GM20000 (cell line): ENCODE measurements at regions not wholly inside any gene's neighbourhood (a gene's known extent, or its start where the extent isn't known, plus 50 kb on each side); places are given as distances from the start of the nearest gene placed in this dataset.

ENCODE experiments used
- DNase-seq: peaks from one replicate; pipeline ENCODE4 v3.0.0; 2012; ENCODE audit warnings: low spot score
- CTCF ChIP-seq: IDR thresholded peaks from 2 replicates; pipeline ENCODE4 v1.5.1; 2012; ENCODE audit warnings: mild to moderate bottlenecking, control low read depth; ENCODE audit errors: extremely low read depth, missing control alignments

- no peak for DNase-seq
- no peak for TF ChIP-seq CTCF
Observed at GRCh38 chr11:130780437-130780836, 135.8 kb downstream of the SNX19 start.

GRCh38 chr11:130781931-130782330 lies 134.3 kb downstream of the SNX19 start:
- no peak for TF ChIP-seq CTCF
- DNase-seq: no peak

GRCh38 chr11:130782361-130783222 lies 133.7 kb downstream of the SNX19 start:
- no peak for DNase-seq
- TF ChIP-seq CTCF: no peak

- TF ChIP-seq CTCF: no peak
- no peak for DNase-seq
Observed at GRCh38 chr11:130783323-130783722, 133.0 kb downstream of the SNX19 start.

GRCh38 chr11:130785380-130786116 lies 130.7 kb downstream of the SNX19 start:
- no peak for DNase-seq
- no peak for TF ChIP-seq CTCF

GRCh38 chr11:130786586-130786985 lies 129.7 kb downstream of the SNX19 start:
- TF ChIP-seq CTCF: no peak
- DNase-seq: no peak

- DNase-seq: no peak
Observed at GRCh38 chr11:130787092-130787616, 129.1 kb downstream of the SNX19 start.

More at GRCh38 chr11:130787092-130787616, 129.1 kb downstream of the SNX19 start:
- TF ChIP-seq CTCF: no peak
